Activated CD8-positive, alpha-beta memory T cell treated with anti-CD3 and anti-CD28 coated beads for 36 hours (primary cell): ENCODE measurements at regions not wholly inside any gene's neighbourhood (a gene's known extent, or its start where the extent isn't known, plus 50 kb on each side); places are given as distances from the start of the nearest gene placed in this dataset.

Experiments used
- CTCF ChIA-PET: fragments of 350-600 bp; sonication (Branson Sonifier 250); formaldehyde crosslinking; loops from one replicate; lab custom pipeline; 2021; ENCODE audit warnings: antibody characterized with exemption; lab: Charles Lee
- POLR2A ChIA-PET: fragments of 350-600 bp; sonication (Branson Sonifier 250); formaldehyde crosslinking; loops from one replicate; lab custom pipeline; 2021; ENCODE audit warnings: antibody characterized with exemption; lab: Charles Lee

GRCh38 chr5:112640546-112640945, 97.1 kb upstream of the APC start:
- ChIA-PET CTCF (no interaction called here), POLR2A (interaction anchor here (0.7 kb wide), 1 partner anchor 93 kb away, joined by 4 read pairs; no protein-coding TSS in a partner anchor)

GRCh38 chr5:112641515-112642110, 96.1 kb upstream of the APC start:
- ChIA-PET CTCF (no interaction called here), POLR2A (no interaction called here)

- CTCF ChIA-PET = no interaction called here
- POLR2A ChIA-PET = interaction anchor here (0.7 kb wide), 1 partner anchor 439 kb away, joined by 6 read pairs; no protein-coding TSS in a partner anchor
These were observed 94.8 kb upstream of the APC start for GRCh38 chr5:112642885-112643284.

- CTCF ChIA-PET = no interaction called here
- POLR2A ChIA-PET = interaction anchor here (0.7 kb wide), 1 partner anchor 439 kb away, joined by 6 read pairs; no protein-coding TSS in a partner anchor
These were observed 94.2 kb upstream of the APC start for GRCh38 chr5:112643339-112643971.

GRCh38 chr5:112646139-112646936, 91.3 kb upstream of the APC start:
- POLR2A ChIA-PET = no interaction called here
- CTCF ChIA-PET = no interaction called here

DNA sequence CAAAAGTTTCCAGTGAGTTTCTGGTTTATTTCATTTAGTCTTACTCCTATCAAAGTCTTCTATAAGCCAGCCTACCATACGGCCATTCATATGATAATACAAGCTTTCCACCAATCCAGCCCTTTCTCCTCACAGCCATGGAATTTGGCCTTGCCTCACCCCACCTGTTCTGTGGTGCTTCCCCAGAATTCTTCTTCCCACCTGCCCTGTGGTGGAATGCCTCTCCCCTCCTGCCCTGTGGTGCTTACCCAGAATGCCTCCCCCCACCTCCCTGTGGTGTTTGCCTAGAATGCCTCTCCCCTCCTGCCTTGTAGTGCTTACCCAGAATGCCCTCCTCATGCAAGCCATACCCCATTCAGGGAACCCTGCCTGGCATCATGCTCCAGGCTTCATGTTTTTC, 90.3 kb upstream of the APC start:
- ChIA-PET POLR2A (no interaction called here), CTCF (no interaction called here)

DNA sequence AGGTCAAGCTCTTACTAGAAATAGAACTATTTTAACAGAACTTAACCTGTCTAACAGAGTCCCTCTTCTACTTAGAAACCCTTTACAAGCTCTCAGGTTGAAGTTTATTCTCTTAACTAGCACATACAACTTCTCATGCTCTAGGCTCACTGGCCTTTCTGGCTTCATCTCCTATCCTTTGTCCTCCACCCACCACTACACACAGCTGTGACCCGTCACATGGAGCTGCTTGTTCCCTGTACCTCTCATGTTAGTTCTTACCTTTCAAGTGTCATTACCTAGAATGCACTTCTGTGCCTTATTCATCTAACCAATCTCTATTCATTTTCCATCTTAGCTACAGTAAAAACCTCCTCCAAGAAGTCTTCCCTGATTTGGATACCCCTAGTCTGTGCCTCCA, 89.4 kb upstream of the APC start:
- CTCF ChIA-PET = no interaction called here
- POLR2A ChIA-PET = no interaction called here

GRCh38 chr5:112649882-112650281, 87.8 kb upstream of the APC start:
- POLR2A ChIA-PET = no interaction called here
- CTCF ChIA-PET = no interaction called here

GRCh38 chr5:112653638-112654205, 84.0 kb upstream of the APC start:
- ChIA-PET POLR2A (no interaction called here), CTCF (no interaction called here)

GRCh38 chr5:112655513-112655912, 82.2 kb upstream of the APC start:
- POLR2A ChIA-PET = no interaction called here
- CTCF ChIA-PET = no interaction called here

- POLR2A ChIA-PET = no interaction called here
- CTCF ChIA-PET = no interaction called here
These were observed 81.2 kb upstream of the APC start for GRCh38 chr5:112656451-112656850.

DNA sequence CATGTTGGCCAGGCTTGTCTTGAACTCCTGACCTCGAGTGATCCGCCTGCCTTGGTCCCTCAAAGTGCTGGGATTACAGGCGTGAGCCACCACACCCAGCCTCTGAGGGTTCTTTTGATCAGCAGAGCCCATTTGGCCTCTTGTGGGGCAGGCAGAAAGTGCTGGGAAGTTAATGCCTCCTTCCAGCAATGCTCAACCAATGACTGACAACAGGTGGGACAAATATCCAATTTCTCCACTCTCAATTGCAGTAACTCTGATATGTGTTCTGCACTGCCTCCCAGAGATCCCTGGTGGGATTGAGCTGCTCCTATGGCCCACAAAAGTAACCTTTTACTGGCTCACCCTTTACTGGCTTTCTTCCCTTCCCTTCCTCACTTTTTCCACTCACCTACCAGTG, 79.9 kb upstream of the APC start:
- CTCF ChIA-PET = no interaction called here

GRCh38 chr5:112660359-112660758, 77.3 kb upstream of the APC start:
- ChIA-PET CTCF (no interaction called here), POLR2A (no interaction called here)

More for the DNA sequence above, 79.9 kb upstream of the APC start:
- POLR2A ChIA-PET = no interaction called here

DNA sequence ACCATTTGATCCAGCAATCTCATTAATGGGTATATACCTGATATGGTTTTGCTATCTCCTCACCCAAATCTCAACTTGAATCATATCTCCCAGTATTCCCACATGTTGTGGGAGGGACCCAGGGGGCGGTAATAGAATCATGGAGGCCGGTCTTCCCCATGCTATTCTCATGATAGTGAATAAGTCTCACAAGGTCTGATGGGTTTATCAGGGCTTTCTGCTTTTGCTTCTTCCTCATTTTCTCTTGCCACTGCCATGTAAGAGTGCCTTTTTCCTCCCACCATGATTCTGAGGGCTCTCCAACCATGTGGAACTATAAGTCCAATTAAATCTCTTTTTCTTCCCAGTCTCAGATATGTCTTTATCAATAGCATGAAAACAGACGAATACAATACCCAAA, 74.5 kb upstream of the APC start:
- CTCF ChIA-PET = no interaction called here
- POLR2A ChIA-PET = no interaction called here

DNA sequence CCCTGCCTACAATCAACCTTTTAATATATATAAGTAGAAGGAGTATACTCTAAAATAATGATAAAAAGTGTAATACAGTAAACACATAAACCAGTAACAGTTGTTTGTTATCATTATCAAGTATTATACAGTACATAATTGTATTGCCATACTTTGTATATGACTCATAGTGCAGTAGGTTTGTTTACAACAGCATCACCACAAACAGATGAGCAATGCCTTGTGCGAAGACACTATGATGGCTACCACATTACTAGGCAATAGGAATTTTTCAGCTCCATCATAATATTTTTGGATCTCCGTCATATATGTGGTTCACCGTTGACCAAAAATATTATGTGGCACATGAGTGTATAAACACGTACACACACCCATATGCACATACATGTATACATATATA, 69.7 kb upstream of the APC start:
- POLR2A ChIA-PET = no interaction called here
- CTCF ChIA-PET = no interaction called here

- ChIA-PET CTCF (no interaction called here), POLR2A (no interaction called here)
These were observed 68.8 kb upstream of the APC start for GRCh38 chr5:112668911-112669310.

DNA sequence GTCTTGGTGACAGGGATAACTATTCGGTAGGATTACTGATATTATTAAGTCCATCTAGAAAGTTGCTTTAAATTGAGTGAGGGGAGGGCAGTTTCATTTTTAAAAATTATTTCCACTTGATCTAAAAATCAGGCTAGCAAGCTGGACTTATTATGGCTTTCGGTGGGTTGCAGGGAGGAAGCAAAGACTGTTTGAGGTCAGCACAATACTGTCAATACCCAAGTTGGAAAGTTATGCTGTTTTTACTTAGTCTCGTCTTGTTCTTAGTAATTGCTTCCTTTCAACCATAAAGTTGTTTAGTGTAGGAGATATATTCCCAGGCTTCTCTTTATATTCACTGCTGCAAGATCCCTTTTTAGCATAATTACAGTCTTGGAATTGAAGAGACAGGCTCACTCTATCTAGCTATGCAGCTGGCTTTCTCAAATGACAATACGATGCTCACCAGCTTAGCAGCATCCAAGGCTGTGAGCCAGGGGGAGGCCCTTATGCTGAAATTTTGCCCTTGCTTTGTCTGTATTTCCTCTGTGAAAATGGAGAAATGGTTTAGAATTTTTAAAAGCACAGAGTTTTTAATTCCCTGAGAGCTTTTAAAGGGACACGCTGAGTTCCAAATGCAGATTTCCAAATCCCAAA, 68.2 kb upstream of the APC start:
- POLR2A ChIA-PET = no interaction called here
- CTCF ChIA-PET = no interaction called here

GRCh38 chr5:112671687-112672086, 66.0 kb upstream of the APC start:
- ChIA-PET CTCF (no interaction called here), POLR2A (no interaction called here)

- ChIA-PET CTCF (no interaction called here), POLR2A (no interaction called here)
These were observed 56.2 kb upstream of the APC start for GRCh38 chr5:112681481-112681908.

- POLR2A ChIA-PET = no interaction called here
- CTCF ChIA-PET = no interaction called here
These were observed 55.0 kb upstream of the APC start for GRCh38 chr5:112682621-112683061.
